T-helper 2 cell treated with Interferon-gamma antibody and Interleukin-4, amounts not matched to agents 100 ng/mL and 5 ng/mL, for 36 hours (primary cell): ENCODE measurements at regions not wholly inside any gene's neighbourhood (a gene's known extent, or its start where the extent isn't known, plus 50 kb on each side); places are given as distances from the start of the nearest gene placed in this dataset.

ENCODE experiments used
- intact Hi-C: fragments of 100-400 bp; cut with micrococcal nuclease; formaldehyde crosslinking; loops from one replicate; pipeline ENCODE4 v1.15.1; 2023

GRCh38 chr1:47627016-47627415 is 189.2 kb downstream of the FOXD2 start:
- intact Hi-C loops = no loop called here

DNA sequence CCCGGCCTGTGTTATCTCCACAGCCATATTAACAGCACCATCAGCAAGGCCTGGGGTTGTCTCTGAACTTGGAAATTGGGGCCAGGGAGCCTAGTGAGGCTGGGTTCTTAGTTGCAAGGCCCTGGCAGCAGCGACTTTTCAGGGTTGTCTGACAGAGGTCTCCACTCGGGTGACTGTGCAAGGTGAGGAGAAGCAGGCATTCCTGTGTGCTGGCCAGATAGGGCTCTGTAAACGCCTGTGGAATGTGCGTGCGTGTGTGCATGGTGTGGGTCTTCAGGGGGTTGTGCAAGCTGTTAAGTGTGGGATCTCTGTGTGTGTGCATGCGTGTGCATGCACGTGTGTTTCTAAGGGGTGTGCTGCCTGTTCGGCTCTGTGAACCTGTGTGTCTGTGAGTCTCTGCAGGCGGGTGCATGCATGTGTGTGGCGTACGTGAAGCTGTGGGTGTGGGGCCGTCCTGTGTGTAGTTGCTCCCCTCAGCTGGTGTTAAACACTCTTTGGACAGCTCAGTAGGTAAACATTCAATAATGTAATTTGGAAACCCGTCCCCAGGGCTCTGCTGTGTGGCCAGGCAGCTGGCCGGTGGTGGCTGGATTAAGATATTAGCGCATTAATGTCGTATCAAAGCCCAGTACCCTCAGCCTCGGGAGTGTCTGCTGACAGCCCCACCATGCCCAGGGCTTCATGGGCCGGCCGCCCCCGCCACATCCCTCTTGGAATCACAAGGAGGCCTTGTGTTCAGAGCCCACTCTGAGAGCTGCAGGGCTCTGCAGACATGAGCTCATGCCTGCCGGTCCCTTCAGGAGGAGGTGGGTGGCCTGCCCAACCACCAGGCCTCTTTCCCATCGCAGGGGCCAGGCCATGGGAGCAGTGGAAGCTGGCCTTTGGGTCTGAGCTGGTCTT is 189.9 kb downstream of the FOXD2 start:
- intact Hi-C loops = no loop called here

DNA sequence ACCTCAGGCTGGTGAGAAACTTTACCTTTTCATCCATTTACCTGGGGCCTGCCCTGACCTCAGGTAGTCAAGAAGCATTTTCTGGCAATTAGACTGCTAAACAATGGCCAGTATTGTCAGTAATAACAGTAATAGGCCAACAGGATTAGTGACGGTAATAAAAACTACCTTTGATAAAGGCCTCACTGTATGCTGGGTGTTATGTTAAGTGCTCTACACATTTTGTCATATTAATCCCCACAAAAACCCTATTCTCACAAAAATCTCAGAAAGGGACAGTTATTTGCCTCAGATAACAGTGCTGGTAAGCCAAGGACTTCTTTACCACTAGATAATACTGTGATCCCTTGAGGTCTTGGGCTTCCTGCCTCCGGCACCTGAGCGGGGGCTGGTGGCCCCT is 191.4 kb downstream of the FOXD2 start:
- intact Hi-C loops = no loop called here

- intact Hi-C loops = no loop called here
These were observed 192.5 kb downstream of the FOXD2 start for GRCh38 chr1:47630346-47630745.

- intact Hi-C loops = no loop called here
These were observed 193.7 kb downstream of the FOXD2 start for GRCh38 chr1:47631411-47631995.

- intact Hi-C loops = no loop called here
These were observed 197.3 kb downstream of the FOXD2 start for GRCh38 chr1:47635111-47635510.

- intact Hi-C loops = no loop called here
These were observed 197.8 kb downstream of the FOXD2 start for GRCh38 chr1:47635597-47635996.

GRCh38 chr1:47637111-47637685 is 199.4 kb downstream of the FOXD2 start:
- intact Hi-C loops = no loop called here

DNA sequence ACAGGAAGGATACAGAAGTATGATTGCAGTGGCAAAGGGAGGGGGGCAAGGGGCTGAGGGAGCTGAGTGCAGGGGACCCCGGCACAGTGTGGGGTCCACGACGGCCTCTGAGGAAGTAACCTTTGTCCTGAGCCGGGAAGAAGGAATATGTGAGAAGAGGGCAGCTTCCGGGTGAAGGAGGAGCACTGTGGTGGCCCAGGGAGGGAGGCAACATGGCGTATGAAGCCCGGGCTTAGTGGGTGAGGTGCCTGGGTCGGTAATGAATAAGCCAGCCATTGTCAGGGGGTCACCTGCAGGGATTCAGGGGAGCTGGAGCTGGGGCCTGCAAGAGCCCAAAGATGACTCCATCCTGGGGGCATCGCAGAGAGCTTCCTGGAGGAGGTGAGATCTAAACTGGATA is 200.4 kb downstream of the FOXD2 start:
- intact Hi-C loops = no loop called here

DNA sequence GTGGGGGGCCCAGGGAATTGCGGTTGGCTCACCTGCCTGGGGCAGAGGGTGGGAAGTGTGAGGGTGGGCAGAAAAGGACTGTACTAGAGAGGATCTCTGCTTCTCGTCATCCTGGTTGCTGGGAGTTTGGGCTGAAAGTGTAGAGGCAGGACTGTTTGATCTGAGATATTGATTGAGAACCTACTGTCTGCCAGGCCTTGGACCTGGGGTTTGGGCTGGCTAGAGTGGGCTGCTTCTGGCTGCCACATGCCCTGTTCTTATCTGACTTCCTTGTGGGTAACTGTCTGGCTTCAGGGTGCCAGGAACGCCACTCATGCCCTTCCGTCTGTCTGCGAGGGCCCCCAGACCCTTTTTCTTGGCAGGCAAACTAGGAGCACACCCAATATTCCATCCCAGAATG is 200.9 kb downstream of the FOXD2 start:
- intact Hi-C loops = no loop called here

GRCh38 chr1:47643306-47644211 is 205.7 kb downstream of the FOXD2 start:
- intact Hi-C loops = no loop called here

DNA sequence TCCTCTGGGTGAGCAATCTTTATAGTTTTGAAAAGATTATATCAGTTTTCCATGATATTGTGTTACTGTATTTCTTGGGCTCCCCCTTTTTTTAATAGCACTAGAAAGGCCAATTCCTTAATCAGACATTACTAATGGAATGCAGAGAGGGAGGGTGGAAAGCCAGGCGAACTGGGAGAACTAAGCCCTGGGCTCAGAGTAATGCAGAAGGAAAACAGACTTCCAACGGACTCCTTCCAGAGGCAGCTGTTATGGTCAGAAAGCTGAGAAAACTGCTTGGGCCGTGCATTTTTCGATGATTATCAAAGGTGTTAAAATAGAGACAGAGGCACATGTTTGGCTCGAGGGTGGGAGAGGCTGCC is 206.3 kb downstream of the FOXD2 start:
- intact Hi-C loops = no loop called here

DNA sequence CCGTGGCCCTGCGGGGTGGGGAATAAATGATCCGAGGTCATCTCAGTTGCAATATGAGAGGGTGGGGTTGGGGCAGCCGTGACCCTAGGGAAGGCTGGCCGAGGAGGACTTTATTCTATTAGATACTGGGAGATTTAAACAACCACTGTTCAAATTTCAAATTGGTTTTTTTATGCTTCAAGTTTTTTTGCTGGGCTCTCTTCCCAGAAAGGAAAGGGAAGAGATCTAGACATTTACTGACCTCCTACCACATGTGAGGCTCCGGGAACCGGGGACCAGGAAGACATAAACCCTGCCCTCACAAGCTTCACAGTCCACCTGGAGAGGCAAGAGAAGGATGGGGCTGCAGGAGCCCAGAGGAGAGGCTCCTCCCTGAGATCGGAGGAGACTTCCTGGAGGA is 207.3 kb downstream of the FOXD2 start:
- intact Hi-C loops = no loop called here

- intact Hi-C loops = no loop called here
These were observed 208.8 kb downstream of the FOXD2 start for GRCh38 chr1:47646676-47647075.

GRCh38 chr1:47647327-47647845 is 209.5 kb downstream of the FOXD2 start:
- intact Hi-C loops = no loop called here

DNA sequence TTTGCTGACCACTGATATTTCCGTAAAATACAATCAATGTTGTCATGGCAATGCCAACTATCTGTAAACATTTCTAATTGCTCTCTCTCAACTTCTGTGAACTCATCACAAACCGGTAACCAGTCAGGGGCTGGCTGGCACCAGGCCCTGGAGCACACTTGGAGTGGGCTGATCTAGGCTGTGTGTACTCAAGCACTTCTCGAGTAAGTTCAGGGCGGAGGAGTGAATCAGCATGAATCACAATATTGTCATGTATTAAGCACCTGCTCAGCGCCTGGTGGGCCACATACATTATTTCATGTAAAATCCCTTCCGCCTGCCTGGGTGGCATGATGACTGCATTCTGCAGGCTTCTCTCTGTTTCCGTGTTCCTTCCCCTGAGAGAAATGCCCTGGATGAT is 212.4 kb downstream of the FOXD2 start:
- intact Hi-C loops = no loop called here

GRCh38 chr1:47650611-47651010 is 212.8 kb downstream of the FOXD2 start:
- intact Hi-C loops = no loop called here

- intact Hi-C loops = no loop called here
These were observed 213.7 kb downstream of the FOXD2 start for GRCh38 chr1:47651311-47652089.

- intact Hi-C loops = no loop called here
These were observed 217.9 kb downstream of the FOXD2 start for GRCh38 chr1:47655521-47656300.
